Cardiac fibroblast (primary cell): ENCODE measurements at regions not wholly inside any gene's neighbourhood (a gene's known extent, or its start where the extent isn't known, plus 50 kb on each side); places are given as distances from the start of the nearest gene placed in this dataset.
"Not testable (repeated sequence)": the region's sequence is repeated elsewhere in the genome, so short reads cannot be mapped to it uniquely, and the experiment has no call there.

Experiments
- DNase-seq, 2 donors: peaks; one replicate each; pipeline versions ENCODE4 v3.0.0 to v3.0.0-alpha.2; 2010; ENCODE audit warnings: low read depth in 2 of 2
- H3K4me3 ChIP-seq, 2 donors: replicated peaks in 1 of 2; 1 replicate in 1 of 2; 2 replicates in 1 of 2; pipeline ENCODE4 v1.5.1; 2011; ENCODE audit warnings: low read depth in 2 of 2, low read length in 2 of 2, mild to moderate bottlenecking in 2 of 2, moderate library complexity in 1 of 2
- CTCF ChIP-seq: IDR thresholded peaks from one replicate; pipeline ENCODE4 v1.5.1; 2011; ENCODE audit warnings: low read depth, mild to moderate bottlenecking, low read length, inconsistent platforms

DNA sequence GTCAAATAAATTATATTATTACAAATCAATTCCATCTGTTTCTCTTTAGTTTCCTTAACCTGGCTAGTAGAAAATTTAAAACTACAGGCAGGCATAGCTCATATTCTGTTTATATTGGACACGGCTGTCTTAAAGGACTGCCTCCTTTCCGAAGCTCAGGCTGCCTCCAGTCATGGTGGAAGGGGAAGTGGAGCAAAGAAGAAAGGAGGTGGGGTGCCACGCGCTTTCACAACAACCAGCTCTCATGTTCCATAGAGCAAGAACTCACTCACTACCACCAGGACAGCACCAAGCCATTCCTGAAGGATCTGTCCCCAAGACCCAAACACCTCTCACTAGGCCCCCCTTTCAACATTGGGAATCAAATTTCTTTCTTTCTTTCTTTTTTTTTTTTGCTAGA is 149.3 kb upstream of the KCNJ18 start:
- H3K4me3 ChIP-seq: no peak overlapping the region
- TF ChIP-seq CTCF: no peak
- no peak for DNase-seq

DNA sequence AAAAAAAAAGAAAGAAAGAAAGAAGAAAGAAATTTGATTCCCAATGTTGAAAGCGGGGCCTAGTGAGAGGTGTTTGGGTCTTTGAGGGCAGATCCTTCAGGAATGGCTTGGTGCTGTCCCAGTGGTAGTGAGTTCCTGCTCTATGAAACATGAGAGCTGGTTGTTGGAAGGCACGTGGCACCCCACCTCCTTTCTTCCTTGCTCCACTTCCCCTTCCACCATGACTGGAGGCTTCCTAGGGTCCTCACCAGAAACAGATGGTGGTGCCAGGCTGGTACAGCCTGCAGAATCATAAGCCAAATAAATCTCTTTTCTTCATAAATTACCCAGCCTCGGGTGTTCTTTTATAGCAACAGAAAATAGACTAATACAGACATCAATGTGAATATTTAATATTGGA is 147.3 kb upstream of the KCNJ18 start:
- H3K4me3 ChIP-seq: no peak overlapping the region
- TF ChIP-seq CTCF: no peak
- no peak for DNase-seq

GRCh38 chr17:21548236-21548635 is 144.1 kb upstream of the KCNJ18 start:
- peak in 1 of 2 donors; percentile 12 for DNase-seq
- H3K4me3 ChIP-seq: no peak overlapping the region
- TF ChIP-seq CTCF: no peak

GRCh38 chr17:21549107-21549687 is 143.1 kb upstream of the KCNJ18 start:
- peak; percentile 56 to 67 for DNase-seq

GRCh38 chr17:21550031-21550430 is 142.3 kb upstream of the KCNJ18 start:
- DNase-seq: peak; percentile 86 to 88
- peak overlapping the region; percentile 62 to 72 for H3K4me3 ChIP-seq

More at GRCh38 chr17:21549107-21549687, 143.1 kb upstream of the KCNJ18 start:
- no peak for TF ChIP-seq CTCF
- H3K4me3 ChIP-seq: peak overlapping the region; percentile 14 to 26

GRCh38 chr17:21551081-21551881 is 141.0 kb upstream of the KCNJ18 start:
- peak overlapping the region; percentile 62 to 72 for H3K4me3 ChIP-seq
- no peak for TF ChIP-seq CTCF
- peak; percentile 86 to 89 for DNase-seq

GRCh38 chr17:21558921-21559320 is 133.4 kb upstream of the KCNJ18 start:
- H3K4me3 ChIP-seq, DNase-seq: not testable (repeated sequence)

DNA sequence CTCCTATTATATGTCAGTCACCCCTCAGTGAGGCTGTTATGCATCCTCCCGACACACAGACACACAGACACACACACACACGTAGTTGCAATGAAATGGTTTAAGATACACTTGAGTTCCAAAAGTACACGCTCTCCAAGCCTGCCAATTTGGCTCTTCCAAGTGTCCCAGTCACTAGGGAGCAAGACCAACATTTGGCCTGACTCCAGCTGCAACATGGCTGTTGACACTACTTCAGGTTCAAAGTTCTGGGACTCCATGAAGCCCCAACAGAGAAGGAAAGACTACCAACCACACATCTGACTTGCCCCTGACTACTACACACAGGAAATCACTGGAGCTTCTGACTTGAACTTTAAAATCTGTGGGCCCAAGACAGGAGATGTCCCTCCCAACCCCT is 128.1 kb upstream of the KCNJ18 start:
- DNase-seq: no peak
- no peak for TF ChIP-seq CTCF
- H3K4me3 ChIP-seq: no peak overlapping the region

- DNase-seq, H3K4me3 ChIP-seq: not testable (repeated sequence)
These were observed 127.6 kb upstream of the KCNJ18 start for GRCh38 chr17:21564757-21565156.

- DNase-seq, H3K4me3 ChIP-seq: not testable (repeated sequence)
These were observed 121.9 kb upstream of the KCNJ18 start for GRCh38 chr17:21570427-21570826.

GRCh38 chr17:21572148-21572547 is 120.2 kb upstream of the KCNJ18 start:
- H3K4me3 ChIP-seq, DNase-seq: not testable (repeated sequence)
